KOPT-K1 (cell line): ENCODE measurements at regions not wholly inside any gene's neighbourhood (a gene's known extent, or its start where the extent isn't known, plus 50 kb on each side); places are given as distances from the start of the nearest gene placed in this dataset.

ENCODE experiments used
- H3K27ac ChIP-seq: fragments of 200-600 bp; sonication (generic); 2 replicates; pipeline ENCODE4 v1.5.1; 2016; ENCODE audit warnings: antibody characterized with exemption, mild to moderate bottlenecking, low read depth, low read length; ENCODE audit not compliant: poor library complexity, severe bottlenecking
- H3K36me3 ChIP-seq: fragments of 200-600 bp; sonication (generic); 2 replicates; pipeline ENCODE4 v1.5.1; 2017; ENCODE audit warnings: antibody characterized with exemption, mild to moderate bottlenecking, low read length, moderate library complexity; ENCODE audit not compliant: insufficient read depth
- H3K9me3 ChIP-seq: fragments of 200-600 bp; sonication (generic); 2 replicates; pipeline ENCODE4 v1.5.1; 2017; ENCODE audit warnings: antibody characterized with exemption, low read length, mild to moderate bottlenecking; ENCODE audit not compliant: insufficient read depth, poor library complexity, severe bottlenecking

- Histone ChIP-seq H3K27ac (no peak overlapping the region), H3K9me3 (no peaks in the 10 kb centered on the region), H3K36me3 (no peaks in the 10 kb centered on the region)
These were observed 64.7 kb upstream of the CTSO start for GRCh38 chr4:156018383-156018782.

- H3K36me3 ChIP-seq = no peaks in the 10 kb centered on the region
- no peak overlapping the region for H3K27ac ChIP-seq
- H3K9me3 ChIP-seq = no peaks in the 10 kb centered on the region
These were observed 62.1 kb upstream of the CTSO start for GRCh38 chr4:156015781-156016180.

GRCh38 chr4:156006192-156006591, 52.5 kb upstream of the CTSO start:
- no peaks in the 10 kb centered on the region for H3K36me3 ChIP-seq
- H3K27ac ChIP-seq = no peak overlapping the region
- H3K9me3 ChIP-seq = no peaks in the 10 kb centered on the region
